ENCODE measurements at regions not wholly inside any gene's neighbourhood (a gene's known extent, or its start where the extent isn't known, plus 50 kb on each side); places are given as distances from the start of the nearest gene placed in this dataset.
"Not testable (repeated sequence)": the region's sequence is repeated elsewhere in the genome, so short reads cannot be mapped to it uniquely, and the experiment has no call there.

- DNase-seq, result no peak
Measured at GRCh38 chr12:127161466-127161865, 1105.5 kb upstream of the TMEM132C start.

DNA sequence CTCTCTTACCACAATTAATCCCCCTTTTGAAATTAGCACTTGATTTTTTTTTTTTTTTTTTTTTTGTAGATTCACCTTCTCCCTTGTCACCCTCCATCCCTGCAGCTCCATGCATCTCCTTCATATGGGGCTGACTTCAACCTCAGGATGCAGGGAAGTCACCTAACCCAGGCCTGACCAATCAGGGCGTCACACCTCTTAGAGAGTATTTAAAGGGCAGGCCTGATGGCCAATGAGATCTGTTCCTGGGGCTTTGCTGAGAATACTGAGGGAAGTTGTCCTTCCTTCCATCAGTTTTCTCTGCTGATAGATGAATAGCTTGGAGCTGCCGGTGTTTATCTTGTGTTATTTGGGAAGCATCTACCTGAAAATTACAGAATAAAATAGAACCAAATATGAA lies 1104.7 kb upstream of the TMEM132C start:
- no peak for DNase-seq

DNA sequence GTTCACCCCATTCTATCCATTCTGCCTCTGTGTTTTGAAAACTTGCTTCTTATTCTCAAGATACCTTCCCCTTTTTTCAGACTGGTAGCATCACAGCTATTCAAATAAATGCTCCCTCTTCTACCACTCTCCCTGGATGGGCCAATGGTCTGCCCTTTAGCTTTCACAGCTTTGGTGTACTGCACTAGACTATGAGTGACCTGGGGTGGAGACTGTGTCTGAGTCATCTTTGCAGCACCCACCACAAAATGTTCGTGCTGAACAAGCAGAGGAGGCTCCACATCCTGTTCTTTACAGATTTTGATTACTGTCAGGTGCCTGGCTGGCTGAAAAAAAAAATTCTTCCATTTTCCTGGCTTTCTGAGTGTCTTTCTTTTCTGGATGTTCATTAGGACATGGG lies 1104.1 kb upstream of the TMEM132C start:
- no peak for DNase-seq

GRCh38 chr12:127165567-127166392 lies 1101.2 kb upstream of the TMEM132C start:
- DNase-seq, result peak; percentile 37

DNA sequence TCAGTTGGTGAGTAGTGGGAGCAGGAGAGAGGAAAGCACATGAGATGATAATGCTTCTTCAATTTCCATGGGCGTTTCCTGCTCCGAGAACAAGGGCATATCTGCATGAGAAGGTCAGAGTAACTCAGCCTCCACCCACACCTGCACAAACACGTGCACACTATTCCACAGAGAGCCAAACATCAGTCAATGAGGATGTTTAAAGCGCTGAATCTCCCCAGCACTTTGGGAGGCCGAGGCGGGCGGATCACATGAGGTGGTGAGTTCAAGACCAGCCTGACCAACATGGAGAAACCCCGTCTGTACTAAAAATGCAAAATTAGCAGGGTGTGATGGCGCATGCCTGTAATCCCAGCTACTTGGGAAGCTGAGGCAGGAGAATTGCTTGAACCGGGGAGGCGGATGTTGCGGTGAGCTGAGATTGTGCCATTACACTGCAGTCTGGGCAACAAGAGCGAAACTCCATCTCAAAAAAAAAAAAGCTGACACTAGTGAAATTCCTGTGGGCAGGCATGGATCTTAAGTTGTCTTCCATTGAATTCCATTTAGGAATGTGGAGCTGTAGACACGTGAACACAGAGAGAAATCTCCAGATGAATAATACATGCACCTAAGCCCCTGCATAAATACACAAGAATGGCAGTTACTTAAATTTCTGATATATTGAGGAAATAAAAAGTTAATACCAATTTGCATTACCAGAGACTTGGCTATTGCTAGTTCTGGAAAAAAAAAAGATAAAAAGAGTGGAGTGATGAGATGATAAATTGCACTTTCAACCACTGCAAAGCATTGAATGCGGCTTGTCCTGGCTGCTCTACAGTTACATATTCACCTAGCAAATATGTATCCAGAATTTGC lies 1097.4 kb upstream of the TMEM132C start:
- no peak for DNase-seq

GRCh38 chr12:127170226-127171180 lies 1096.5 kb upstream of the TMEM132C start:
- DNase-seq, result no peak

DNA sequence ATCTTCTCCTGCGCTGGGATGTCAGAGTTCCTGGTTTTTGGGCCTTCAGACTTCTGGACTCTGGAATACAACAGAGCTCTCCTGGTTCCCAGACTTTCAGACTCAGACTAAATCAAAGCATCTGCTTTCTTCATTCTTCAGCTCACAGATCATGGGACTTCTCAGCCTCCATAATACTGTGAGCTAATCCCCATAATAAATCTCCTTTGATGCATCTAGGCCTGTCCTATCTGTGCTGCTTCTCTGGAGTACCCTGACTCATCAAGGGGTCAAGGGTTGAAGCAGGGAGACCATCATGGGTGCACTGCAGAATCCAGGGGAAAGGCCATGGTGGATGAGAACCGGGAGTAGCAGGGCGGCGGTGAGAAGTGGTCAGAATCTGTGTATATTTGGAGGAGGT lies 1094.1 kb upstream of the TMEM132C start:
- no peak for DNase-seq

DNA sequence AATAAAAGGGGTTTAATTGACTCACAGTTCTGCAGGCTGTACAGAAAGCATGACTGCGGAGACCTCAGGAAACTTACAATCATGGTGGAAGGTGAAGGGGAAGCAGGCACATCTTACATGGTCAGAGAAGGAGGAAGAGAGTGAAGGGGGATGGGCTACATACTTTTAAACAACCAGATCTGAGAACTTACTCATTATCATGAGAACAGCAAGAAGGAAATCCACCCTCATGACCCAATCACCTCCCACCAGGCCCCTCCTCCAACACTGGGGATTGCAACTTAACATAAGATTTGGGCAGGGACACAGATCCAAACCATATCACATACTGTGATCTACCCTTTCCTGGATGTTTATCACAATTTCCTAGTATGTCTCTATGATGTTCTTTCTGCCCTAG lies 1093.0 kb upstream of the TMEM132C start:
- DNase-seq, result not testable (repeated sequence)

- DNase-seq, result no peak
Measured at GRCh38 chr12:127174881-127175280, 1092.1 kb upstream of the TMEM132C start.

- no peak for DNase-seq
Measured at GRCh38 chr12:127175361-127175760, 1091.6 kb upstream of the TMEM132C start.

DNA sequence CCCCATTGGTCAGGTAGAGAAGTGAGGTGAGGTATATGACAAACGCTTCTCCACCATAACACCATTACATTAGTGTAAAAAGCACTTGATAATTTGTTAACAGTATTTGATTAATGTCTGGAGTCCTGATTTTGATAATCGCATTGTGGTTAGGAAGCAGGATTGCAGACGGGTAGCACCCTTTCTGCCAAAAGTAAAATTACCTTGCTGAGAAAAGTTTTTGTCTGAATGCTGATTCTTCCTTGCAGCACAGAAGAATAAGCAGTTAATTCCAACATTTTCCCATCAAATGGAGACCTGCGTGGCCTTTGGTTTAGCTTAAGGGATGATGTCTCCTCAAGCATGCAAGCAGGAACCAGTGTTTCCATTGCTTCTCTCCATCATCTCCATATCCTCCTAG lies 1090.2 kb upstream of the TMEM132C start:
- no peak for DNase-seq

DNA sequence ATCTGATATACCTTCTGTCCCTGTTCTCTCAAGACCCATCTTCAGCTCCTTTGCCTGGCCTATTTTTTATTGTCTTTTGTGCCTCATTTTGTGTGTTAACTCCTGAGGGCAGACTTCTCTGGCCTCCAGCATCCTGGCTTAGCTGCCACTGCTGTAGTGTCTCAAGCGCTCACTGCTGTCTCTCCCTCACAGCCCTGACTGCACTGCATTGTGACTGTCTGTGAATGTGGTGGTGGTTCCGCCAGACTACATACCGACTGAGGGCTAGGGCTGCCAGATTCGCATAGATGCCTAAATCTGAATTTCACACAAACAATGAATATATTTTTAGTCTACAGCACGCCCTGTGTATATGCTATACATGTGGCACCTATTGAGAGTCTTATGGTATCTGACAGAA lies 1088.9 kb upstream of the TMEM132C start:
- DNase-seq, result no peak

GRCh38 chr12:127178463-127178862 lies 1088.5 kb upstream of the TMEM132C start:
- DNase-seq, result no peak

DNA sequence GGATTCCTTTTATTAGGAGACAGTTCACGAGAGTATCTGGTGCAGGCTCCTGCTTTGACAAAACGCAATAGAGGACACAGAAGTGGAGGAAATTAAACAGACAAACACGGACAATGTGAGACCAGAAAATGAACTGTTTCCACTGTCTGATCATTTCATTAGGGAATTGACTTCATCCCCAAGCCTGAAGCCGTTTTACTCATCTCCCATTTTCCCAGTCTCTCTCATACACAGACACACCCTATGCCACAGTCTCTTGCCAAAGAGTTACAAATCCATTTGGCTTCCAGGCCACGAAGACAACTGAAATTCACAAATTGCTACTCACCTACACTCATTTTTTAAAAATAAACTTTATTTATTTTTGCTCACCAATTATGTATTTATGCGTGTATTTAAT lies 1087.8 kb upstream of the TMEM132C start:
- no peak for DNase-seq

GRCh38 chr12:127182018-127182417 lies 1085.0 kb upstream of the TMEM132C start:
- no peak for DNase-seq

GRCh38 chr12:127189992-127190391 lies 1077.0 kb upstream of the TMEM132C start:
- no peak for DNase-seq

DNA sequence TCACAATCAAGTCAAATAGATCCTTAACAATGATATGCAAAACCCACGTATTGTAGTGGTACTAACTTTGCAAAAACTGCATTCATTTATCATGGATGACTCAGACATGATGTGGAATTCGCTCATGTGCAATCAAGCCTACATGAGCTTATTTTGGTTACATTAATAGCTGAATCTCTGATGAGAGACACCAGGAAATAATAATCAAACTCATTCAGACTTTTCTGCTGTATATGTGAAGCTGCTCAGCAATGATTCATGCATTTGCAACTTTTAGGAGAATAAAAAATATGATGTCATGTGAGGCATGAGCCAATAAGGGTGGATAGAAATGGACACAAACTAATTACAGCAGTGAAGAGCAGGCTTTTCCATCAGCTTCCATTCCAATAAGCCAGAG lies 1075.8 kb upstream of the TMEM132C start:
- no peak for DNase-seq

DNA sequence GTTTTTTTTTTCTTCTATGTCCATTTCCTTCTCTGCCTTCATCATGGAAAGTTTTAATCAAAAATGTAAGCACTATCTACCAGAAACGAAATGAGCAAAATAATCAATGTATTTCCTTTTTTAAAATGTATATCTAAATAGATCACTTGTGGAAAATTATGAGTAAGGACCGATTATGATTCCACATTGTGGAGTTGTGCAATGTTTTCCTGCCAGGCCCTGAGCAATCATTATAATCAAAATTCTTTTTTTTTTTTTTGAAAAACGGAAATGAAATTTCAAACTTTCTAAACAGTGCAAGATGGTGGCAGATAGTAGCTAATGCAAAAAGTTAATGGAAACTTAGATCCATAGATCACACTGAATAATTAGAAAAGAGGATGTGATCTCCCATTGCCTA lies 1074.6 kb upstream of the TMEM132C start:
- no peak for DNase-seq

GRCh38 chr12:127193341-127193740 lies 1073.6 kb upstream of the TMEM132C start:
- no peak for DNase-seq

- DNase-seq, result no peak
Measured at GRCh38 chr12:127194176-127194575, 1072.8 kb upstream of the TMEM132C start.

- no peak for DNase-seq
Measured at GRCh38 chr12:127205781-127206555, 1061.0 kb upstream of the TMEM132C start.

DNA sequence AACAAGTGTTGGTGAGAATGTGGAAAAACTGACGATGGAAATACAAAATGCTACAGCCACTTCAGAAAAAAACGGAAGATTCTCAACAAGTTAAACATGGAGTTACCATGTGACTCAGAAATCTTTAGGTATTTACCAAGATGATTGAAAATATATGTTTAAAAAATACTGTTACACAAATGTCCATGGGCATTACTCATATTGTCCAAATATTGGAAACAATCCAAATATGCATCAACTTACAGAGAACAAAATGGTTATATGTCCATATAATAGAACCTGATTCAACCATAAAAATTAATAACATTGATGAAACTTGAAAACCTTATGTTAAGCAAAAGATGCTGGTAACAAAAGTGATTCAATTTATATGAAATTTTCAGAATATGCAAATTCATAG lies 1057.7 kb upstream of the TMEM132C start:
- DNase-seq, result no peak

Measured in COR-L47 (cell line).